ENCODE measurements at regions not wholly inside any gene's neighbourhood (a gene's known extent, or its start where the extent isn't known, plus 50 kb on each side); places are given as distances from the start of the nearest gene placed in this dataset.

DNA sequence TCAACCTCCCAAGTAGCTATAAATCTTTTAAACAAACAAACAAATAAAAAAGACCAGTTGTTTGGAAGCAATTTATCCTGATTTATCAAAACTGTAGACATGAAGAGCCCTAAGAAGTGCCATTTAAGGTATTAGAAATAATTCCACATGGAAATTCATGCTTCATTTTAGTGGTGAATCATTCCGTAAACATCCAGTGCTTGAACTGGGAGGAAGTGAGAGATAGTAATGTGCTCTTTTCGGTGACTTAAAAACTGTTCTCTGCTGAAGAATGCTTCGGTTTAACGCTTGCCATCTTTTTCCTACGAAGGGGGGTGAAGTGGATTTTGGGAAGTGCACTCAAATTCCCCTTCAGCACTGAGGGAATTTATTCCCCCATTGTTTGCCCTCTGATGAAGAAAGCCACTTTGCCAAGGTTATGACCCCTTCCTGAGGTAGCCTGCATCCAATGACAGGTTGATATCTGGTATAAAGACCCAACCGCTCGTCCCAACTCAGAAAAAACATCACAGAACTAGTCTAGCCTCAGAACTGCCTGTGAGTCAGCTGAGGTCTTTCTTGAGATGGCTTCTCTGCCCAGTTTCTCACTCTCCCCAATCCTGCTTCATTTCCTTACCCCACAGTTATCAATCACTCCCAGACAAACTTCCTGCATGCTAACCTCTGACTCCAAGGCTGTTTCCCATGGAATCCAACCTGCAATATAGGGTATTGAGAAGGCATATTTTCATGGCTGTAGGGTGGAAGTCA lies 244.1 kb downstream of the AEBP2 start:
- Histone ChIP-seq H3K36me3 (ENCODE audit: control insufficient read depth in 5 of 5, insufficient read depth in 5 of 5, low read length in 5 of 5) (no peaks in the 10 kb centered on the region), H3K4me3 (ENCODE audit: low read depth in 1 of 5, low read length in 5 of 5) (no peak overlapping the region), H3K9me3 (ENCODE audit: control insufficient read depth in 5 of 5, low read length in 5 of 5) (no peaks in the 10 kb centered on the region), H3K4me1 (ENCODE audit: control insufficient read depth in 5 of 5, insufficient read depth in 5 of 5, low read length in 5 of 5) (no peaks in the 10 kb centered on the region), H3K9ac (ENCODE audit: low read length in 5 of 5) (no peak overlapping the region), H3K27me3 (ENCODE audit: control insufficient read depth in 5 of 5, insufficient read depth in 4 of 5, low read length in 5 of 5) (no peaks in the 10 kb centered on the region), H3K27ac (ENCODE audit: low read depth, low read length) (no peak overlapping the region)

DNA sequence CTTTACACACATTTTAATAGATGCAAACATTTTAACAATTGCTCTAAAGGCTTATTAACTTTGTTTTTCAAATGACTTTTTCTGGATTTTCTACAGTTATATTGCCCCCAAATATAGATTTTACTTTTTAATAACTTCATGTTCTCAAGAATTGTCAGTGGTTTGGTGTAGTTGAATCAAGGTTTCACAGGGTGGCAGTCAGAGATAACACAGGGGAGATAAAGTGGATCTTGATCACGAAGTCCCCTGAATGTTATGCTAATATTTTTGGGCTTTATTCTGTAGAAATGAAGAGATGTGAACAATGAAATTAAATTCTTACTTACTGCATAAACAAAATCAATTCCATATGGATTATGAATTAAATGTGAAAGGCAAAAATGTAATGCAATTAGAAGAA lies 248.1 kb downstream of the AEBP2 start:
- Histone ChIP-seq H3K4me1 (ENCODE audit: control insufficient read depth in 5 of 5, insufficient read depth in 5 of 5, low read length in 5 of 5) (no peaks in the 10 kb centered on the region), H3K36me3 (ENCODE audit: control insufficient read depth in 5 of 5, insufficient read depth in 5 of 5, low read length in 5 of 5) (no peaks in the 10 kb centered on the region), H3K9me3 (ENCODE audit: control insufficient read depth in 5 of 5, low read length in 5 of 5) (no peaks in the 10 kb centered on the region), H3K4me3 (ENCODE audit: low read depth in 1 of 5, low read length in 5 of 5) (no peak overlapping the region), H3K27me3 (ENCODE audit: control insufficient read depth in 5 of 5, insufficient read depth in 4 of 5, low read length in 5 of 5) (no peaks in the 10 kb centered on the region), H3K9ac (ENCODE audit: low read length in 5 of 5) (no peak overlapping the region), H3K27ac (ENCODE audit: low read depth, low read length) (no peak overlapping the region)

DNA sequence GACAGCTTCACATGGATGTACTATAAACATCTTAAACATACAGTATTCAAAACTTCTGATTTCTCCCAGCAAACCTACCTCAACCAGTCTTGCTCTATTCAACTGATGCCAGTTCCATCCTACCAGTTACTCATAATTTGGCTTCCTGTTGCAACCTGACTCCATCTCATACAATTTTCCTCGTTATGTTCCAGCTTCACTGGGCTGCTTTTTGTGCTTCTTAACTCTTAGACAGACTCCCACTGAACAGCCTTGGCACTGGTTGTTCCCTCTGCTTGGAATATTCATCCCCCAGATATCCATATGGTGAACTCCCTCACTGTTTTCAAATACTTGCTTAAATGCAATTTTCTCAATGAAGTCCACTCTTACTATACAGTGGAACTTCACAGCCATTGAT lies 249.2 kb downstream of the AEBP2 start:
- Histone ChIP-seq H3K4me3 (ENCODE audit: low read depth in 1 of 5, low read length in 5 of 5) (no peak overlapping the region), H3K27ac (ENCODE audit: low read depth, low read length) (no peak overlapping the region), H3K9ac (ENCODE audit: low read length in 5 of 5) (no peak overlapping the region), H3K36me3 (ENCODE audit: control insufficient read depth in 5 of 5, insufficient read depth in 5 of 5, low read length in 5 of 5) (no peaks in the 10 kb centered on the region), H3K9me3 (ENCODE audit: control insufficient read depth in 5 of 5, low read length in 5 of 5) (no peaks in the 10 kb centered on the region), H3K4me1 (ENCODE audit: control insufficient read depth in 5 of 5, insufficient read depth in 5 of 5, low read length in 5 of 5) (no peaks in the 10 kb centered on the region), H3K27me3 (ENCODE audit: control insufficient read depth in 5 of 5, insufficient read depth in 4 of 5, low read length in 5 of 5) (no peaks in the 10 kb centered on the region)

DNA sequence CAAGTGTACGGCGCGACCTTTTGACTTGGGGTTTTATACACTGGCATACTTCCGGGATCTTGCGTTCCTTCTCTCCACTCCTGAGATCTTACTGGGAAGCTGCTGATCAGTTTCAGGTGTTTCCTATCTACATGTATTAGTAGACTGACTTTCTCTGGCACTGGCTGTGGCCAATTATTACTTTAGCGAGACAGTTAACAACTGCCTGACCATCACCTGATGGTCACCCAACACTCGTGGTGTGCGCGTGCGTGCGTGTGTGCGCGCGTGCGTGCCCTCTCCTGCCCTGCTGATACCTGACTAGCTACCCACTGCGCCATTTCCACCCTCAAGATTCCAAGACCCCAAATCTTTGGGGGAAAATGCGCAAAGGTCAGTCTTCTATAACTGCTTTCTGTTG lies 249.9 kb downstream of the AEBP2 start:
- H3K4me1 ChIP-seq (ENCODE audit: control insufficient read depth in 5 of 5, insufficient read depth in 5 of 5, low read length in 5 of 5) = no peaks in the 10 kb centered on the region
- H3K36me3 ChIP-seq (ENCODE audit: control insufficient read depth in 5 of 5, insufficient read depth in 5 of 5, low read length in 5 of 5) = no peaks in the 10 kb centered on the region
- H3K9ac ChIP-seq (ENCODE audit: low read length in 5 of 5) = no peak overlapping the region
- H3K4me3 ChIP-seq (ENCODE audit: low read depth in 1 of 5, low read length in 5 of 5) = no peak overlapping the region
- no peaks in the 10 kb centered on the region for H3K9me3 ChIP-seq (ENCODE audit: control insufficient read depth in 5 of 5, low read length in 5 of 5)
- H3K27ac ChIP-seq (ENCODE audit: low read depth, low read length) = no peak overlapping the region
- no peaks in the 10 kb centered on the region for H3K27me3 ChIP-seq (ENCODE audit: control insufficient read depth in 5 of 5, insufficient read depth in 4 of 5, low read length in 5 of 5)

DNA sequence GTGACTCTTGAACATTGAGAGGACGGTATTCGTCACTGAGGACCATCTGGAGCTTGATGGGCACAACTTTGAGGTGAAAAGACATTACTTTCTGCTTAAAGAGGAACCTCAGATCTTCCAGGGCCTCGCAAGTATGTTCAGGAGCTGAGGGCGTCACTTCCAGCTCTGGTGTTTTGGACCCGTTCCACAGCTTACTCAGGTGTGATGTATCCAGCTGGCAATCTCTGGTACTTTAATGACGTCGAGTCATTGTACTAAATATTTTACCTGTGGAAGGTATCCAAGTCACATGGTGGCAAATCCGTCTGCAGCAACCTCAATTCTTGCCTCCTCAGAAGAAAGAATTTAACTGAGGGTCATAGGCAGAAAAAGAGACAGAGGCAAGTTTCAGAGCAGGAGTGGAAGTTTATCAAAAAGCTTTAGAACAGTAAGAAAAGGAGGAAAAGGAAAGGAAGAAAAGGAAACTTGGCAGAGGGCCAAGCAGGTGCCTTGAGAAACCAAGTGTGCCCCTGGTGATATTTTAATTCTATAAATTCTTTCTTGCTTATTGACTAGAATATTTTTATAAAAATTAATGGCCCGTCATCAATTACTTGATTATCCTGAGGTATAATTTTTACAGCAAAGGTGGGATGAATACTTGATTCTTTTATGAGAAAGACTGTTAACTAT lies 250.6 kb downstream of the AEBP2 start:
- H3K9me3 ChIP-seq (ENCODE audit: control insufficient read depth in 5 of 5, low read length in 5 of 5) = no peaks in the 10 kb centered on the region
- H3K27me3 ChIP-seq (ENCODE audit: control insufficient read depth in 5 of 5, insufficient read depth in 4 of 5, low read length in 5 of 5) = no peaks in the 10 kb centered on the region
- no peaks in the 10 kb centered on the region for H3K4me1 ChIP-seq (ENCODE audit: control insufficient read depth in 5 of 5, insufficient read depth in 5 of 5, low read length in 5 of 5)
- H3K4me3 ChIP-seq (ENCODE audit: low read depth in 1 of 5, low read length in 5 of 5) = no peak overlapping the region
- no peak overlapping the region for H3K9ac ChIP-seq (ENCODE audit: low read length in 5 of 5)
- no peaks in the 10 kb centered on the region for H3K36me3 ChIP-seq (ENCODE audit: control insufficient read depth in 5 of 5, insufficient read depth in 5 of 5, low read length in 5 of 5)
- no peak overlapping the region for H3K27ac ChIP-seq (ENCODE audit: low read depth, low read length)

DNA sequence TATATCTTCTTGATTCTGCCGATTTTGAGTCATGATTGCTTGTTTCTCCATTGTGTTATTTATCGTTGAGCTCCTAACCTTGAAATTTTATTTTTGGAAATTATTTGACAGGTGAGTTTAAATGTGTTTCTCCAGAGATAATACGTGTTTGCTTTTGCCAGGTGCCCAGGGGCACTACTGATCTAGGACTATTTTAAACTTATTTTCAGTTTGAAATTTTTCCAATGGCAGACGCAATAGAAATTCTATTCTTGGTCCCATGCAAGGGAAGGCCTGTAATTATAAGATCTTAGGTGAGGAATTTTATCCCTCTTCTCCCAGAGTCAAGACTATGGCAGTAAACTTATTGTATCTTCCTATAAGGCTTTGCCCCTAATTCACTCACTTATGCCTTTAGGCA lies 252.8 kb downstream of the AEBP2 start:
- Histone ChIP-seq H3K4me3 (ENCODE audit: low read depth in 1 of 5, low read length in 5 of 5) (no peak overlapping the region), H3K36me3 (ENCODE audit: control insufficient read depth in 5 of 5, insufficient read depth in 5 of 5, low read length in 5 of 5) (no peaks in the 10 kb centered on the region), H3K27me3 (ENCODE audit: control insufficient read depth in 5 of 5, insufficient read depth in 4 of 5, low read length in 5 of 5) (no peaks in the 10 kb centered on the region), H3K27ac (ENCODE audit: low read depth, low read length) (no peak overlapping the region), H3K9ac (ENCODE audit: low read length in 5 of 5) (no peak overlapping the region), H3K9me3 (ENCODE audit: control insufficient read depth in 5 of 5, low read length in 5 of 5) (no peaks in the 10 kb centered on the region), H3K4me1 (ENCODE audit: control insufficient read depth in 5 of 5, insufficient read depth in 5 of 5, low read length in 5 of 5) (no peaks in the 10 kb centered on the region)

DNA sequence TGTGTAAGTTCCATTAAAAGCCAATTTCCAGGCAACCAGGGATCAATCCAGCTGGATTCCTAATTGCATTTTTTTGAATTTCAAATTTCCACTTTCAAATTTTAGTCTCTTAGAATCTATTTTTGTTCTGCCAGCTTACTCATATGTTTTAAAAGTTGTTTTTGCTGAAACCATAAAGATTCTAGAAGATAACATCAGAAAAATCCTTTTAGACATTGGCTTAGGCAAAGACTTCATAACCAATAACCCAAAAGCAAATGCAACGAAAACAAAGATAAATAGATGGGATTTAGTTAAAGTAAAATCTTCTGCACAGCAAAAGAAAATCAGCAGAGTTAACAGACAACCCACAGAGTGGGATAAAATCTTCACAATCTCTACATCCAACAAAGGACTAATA lies 253.3 kb downstream of the AEBP2 start:
- Histone ChIP-seq H3K4me1 (ENCODE audit: control insufficient read depth in 5 of 5, insufficient read depth in 5 of 5, low read length in 5 of 5) (no peaks in the 10 kb centered on the region), H3K36me3 (ENCODE audit: control insufficient read depth in 5 of 5, insufficient read depth in 5 of 5, low read length in 5 of 5) (no peaks in the 10 kb centered on the region), H3K4me3 (ENCODE audit: low read depth in 1 of 5, low read length in 5 of 5) (no peak overlapping the region), H3K27me3 (ENCODE audit: control insufficient read depth in 5 of 5, insufficient read depth in 4 of 5, low read length in 5 of 5) (no peaks in the 10 kb centered on the region), H3K9ac (ENCODE audit: low read length in 5 of 5) (no peak overlapping the region), H3K27ac (ENCODE audit: low read depth, low read length) (no peak overlapping the region), H3K9me3 (ENCODE audit: control insufficient read depth in 5 of 5, low read length in 5 of 5) (no peaks in the 10 kb centered on the region)

DNA sequence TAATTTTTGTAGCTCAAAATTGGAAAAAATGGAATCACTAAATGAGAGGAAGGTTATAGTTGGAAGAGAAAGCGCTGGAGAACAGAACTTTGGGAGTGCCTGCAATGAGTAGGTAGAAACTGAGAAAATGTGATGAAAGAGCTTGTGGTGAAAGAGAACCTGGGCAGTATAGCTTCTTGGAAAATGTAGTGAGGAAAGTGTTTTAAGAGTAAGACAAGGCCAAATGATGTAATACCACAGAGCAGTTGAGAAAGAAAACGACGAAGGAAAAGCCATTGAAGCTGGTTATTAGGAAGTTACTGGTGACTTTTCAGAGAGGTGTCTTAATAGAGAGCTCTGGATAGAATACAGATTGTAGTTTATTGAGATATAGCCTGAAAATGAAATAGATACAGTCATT lies 255.3 kb downstream of the AEBP2 start:
- no peaks in the 10 kb centered on the region for H3K27me3 ChIP-seq (ENCODE audit: control insufficient read depth in 5 of 5, insufficient read depth in 4 of 5, low read length in 5 of 5)
- H3K4me1 ChIP-seq (ENCODE audit: control insufficient read depth in 5 of 5, insufficient read depth in 5 of 5, low read length in 5 of 5) = no peaks in the 10 kb centered on the region
- no peaks in the 10 kb centered on the region for H3K36me3 ChIP-seq (ENCODE audit: control insufficient read depth in 5 of 5, insufficient read depth in 5 of 5, low read length in 5 of 5)
- no peaks in the 10 kb centered on the region for H3K9me3 ChIP-seq (ENCODE audit: control insufficient read depth in 5 of 5, low read length in 5 of 5)
- H3K27ac ChIP-seq (ENCODE audit: low read depth, low read length) = no peak overlapping the region
- H3K9ac ChIP-seq (ENCODE audit: low read length in 5 of 5) = no peak overlapping the region
- no peak overlapping the region for H3K4me3 ChIP-seq (ENCODE audit: low read depth in 1 of 5, low read length in 5 of 5)

DNA sequence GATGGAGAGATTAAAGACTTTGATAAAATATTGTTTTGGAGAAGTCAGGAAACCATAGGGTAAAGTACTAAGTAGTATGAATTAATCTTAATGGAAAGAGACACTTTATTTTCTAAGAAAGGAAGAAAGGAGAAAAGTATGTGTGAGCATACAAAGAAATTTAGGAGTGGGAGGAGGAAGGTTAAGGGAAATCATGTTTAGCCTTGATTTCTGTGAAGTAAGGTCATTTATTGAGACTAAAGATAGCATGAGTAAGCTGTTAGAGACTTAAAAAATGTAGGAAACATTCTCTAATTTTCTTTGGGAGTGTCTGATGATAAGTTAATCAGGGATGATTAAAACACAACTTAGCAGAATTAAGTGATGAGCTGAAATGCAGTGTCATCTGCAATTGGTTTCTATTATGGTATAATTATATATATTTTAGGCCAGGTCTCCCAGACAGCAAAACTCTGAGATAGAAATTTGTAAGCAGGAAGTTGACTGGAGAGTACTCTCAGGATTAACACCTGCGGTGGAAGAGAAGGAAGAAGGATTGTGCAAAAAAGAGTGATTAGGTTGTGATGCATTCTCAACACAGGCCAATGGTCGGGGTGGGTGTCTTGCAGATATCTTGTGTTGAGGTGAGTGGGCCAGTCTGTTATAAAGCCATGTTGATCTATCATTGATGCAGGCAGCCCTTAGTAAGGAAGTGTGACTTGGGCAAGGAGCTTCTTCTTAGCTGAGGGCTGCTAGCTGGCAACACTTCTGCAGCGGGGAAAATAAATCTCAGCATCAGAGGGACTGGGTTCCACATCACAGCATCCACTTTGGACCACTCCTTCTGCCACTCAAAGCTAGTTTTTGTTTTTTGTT lies 256.2 kb downstream of the AEBP2 start:
- H3K9me3 ChIP-seq (ENCODE audit: control insufficient read depth in 5 of 5, low read length in 5 of 5) = no peaks in the 10 kb centered on the region
- no peak overlapping the region for H3K9ac ChIP-seq (ENCODE audit: low read length in 5 of 5)
- no peaks in the 10 kb centered on the region for H3K27me3 ChIP-seq (ENCODE audit: control insufficient read depth in 5 of 5, insufficient read depth in 4 of 5, low read length in 5 of 5)
- H3K27ac ChIP-seq (ENCODE audit: low read depth, low read length) = no peak overlapping the region
- H3K36me3 ChIP-seq (ENCODE audit: control insufficient read depth in 5 of 5, insufficient read depth in 5 of 5, low read length in 5 of 5) = no peaks in the 10 kb centered on the region
- no peak overlapping the region for H3K4me3 ChIP-seq (ENCODE audit: low read depth in 1 of 5, low read length in 5 of 5)
- H3K4me1 ChIP-seq (ENCODE audit: control insufficient read depth in 5 of 5, insufficient read depth in 5 of 5, low read length in 5 of 5) = no peaks in the 10 kb centered on the region

DNA sequence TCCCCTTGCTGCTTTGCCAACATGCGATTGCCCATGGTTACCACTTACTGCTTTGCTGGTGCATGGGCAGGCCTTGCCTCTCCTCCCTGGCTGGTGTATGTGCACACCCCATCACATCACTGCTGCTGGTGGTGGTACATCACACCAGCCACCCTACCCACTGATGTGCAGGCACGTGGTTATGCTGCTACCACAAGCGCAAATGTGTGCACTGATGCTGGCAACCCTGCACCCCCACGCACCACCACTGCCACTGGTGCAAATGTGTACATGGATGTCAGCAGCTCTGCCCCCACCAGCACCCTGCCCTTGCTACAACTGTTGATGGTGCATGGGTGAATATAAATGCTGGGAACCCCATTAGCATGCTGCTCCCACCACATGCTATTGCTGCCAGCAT lies 261.7 kb downstream of the AEBP2 start:
- H3K27me3 ChIP-seq (ENCODE audit: control insufficient read depth in 5 of 5, insufficient read depth in 4 of 5, low read length in 5 of 5) = no peaks in the 10 kb centered on the region
- H3K4me3 ChIP-seq (ENCODE audit: low read depth in 1 of 5, low read length in 5 of 5) = no peak overlapping the region
- no peaks in the 10 kb centered on the region for H3K36me3 ChIP-seq (ENCODE audit: control insufficient read depth in 5 of 5, insufficient read depth in 5 of 5, low read length in 5 of 5)
- peaks cover 0 to 19% (median 3%) of the 10 kb centered on the region in 5 donors for H3K9me3 ChIP-seq (ENCODE audit: control insufficient read depth in 5 of 5, low read length in 5 of 5)
- no peak overlapping the region for H3K27ac ChIP-seq (ENCODE audit: low read depth, low read length)
- H3K9ac ChIP-seq (ENCODE audit: low read length in 5 of 5) = no peak overlapping the region
- no peaks in the 10 kb centered on the region for H3K4me1 ChIP-seq (ENCODE audit: control insufficient read depth in 5 of 5, insufficient read depth in 5 of 5, low read length in 5 of 5)

Data from subcutaneous abdominal adipose tissue (tissue), 5 donors.